PC-3 (cell line): ENCODE measurements at regions not wholly inside any gene's neighbourhood (a gene's known extent, or its start where the extent isn't known, plus 50 kb on each side); places are given as distances from the start of the nearest gene placed in this dataset.

ENCODE experiments used
- CTCF ChIP-seq: fragments of 300-600 bp; sonication (generic); conservative IDR thresholded peaks from 2 replicates; pipeline ENCODE4 v1.5.1; 2017; ENCODE audit warnings: antibody characterized with exemption, low read depth, mild to moderate bottlenecking, low read length
- EZH2 ChIP-seq: fragments of 300-600 bp; sonication (generic); IDR thresholded peaks from one replicate; pipeline ENCODE4 v1.6.1; 2017; ENCODE audit warnings: antibody characterized with exemption, mild to moderate bottlenecking, low read length; ENCODE audit not compliant: unreplicated experiment
- EZH2phosphoT487 ChIP-seq: fragments of 300-600 bp; sonication (generic); IDR thresholded peaks from 2 replicates; pipeline ENCODE4 v1.6.1; 2018; ENCODE audit warnings: mild to moderate bottlenecking, antibody characterized with exemption, low read length, borderline replicate concordance

DNA sequence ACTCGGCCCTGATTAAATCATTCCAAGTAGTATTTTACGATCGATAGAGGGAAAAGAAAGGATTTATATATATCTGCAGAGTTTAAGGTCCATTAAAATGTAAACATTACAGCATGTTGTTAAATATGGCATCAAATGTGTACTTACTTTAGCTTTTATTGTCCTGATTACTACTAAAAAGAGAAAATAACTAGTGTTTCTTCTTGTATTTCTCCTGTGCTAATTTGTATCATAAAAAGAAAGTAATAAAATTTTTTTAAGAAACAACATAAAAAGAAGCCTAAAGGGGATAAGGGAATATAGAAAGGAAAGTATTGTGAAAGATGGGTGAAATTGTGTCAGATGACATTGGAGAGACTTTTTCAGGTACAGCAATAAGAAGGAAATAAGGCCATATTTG is 300.3 kb upstream of the ARSJ start:
- TF ChIP-seq CTCF (no peak), EZH2phosphoT487 (no peak), EZH2 (no peak)
